OCI-LY3 (cell line): ENCODE measurements at regions not wholly inside any gene's neighbourhood (a gene's known extent, or its start where the extent isn't known, plus 50 kb on each side); places are given as distances from the start of the nearest gene placed in this dataset.

Source experiments
- CTCF ChIP-seq: fragments of 200-600, 300-600 bp; sonication (generic); IDR thresholded peaks from 2 replicates; pipeline ENCODE4 v1.5.1; 2014; ENCODE audit warnings: antibody characterized with exemption, low read length, low read depth
- EZH2phosphoT487 ChIP-seq: fragments of 200-600 bp; shearing (Covaris generic); IDR thresholded peaks from 2 replicates; pipeline ENCODE4 v1.6.1; 2018; ENCODE audit warnings: antibody characterized with exemption, mixed run types, low read depth

- TF ChIP-seq CTCF, result no peak
- no peak for TF ChIP-seq EZH2phosphoT487
These were observed 609.0 kb downstream of the EPHA4 start for GRCh38 chr2:220963076-220963475.
